ENCODE measurements at regions not wholly inside any gene's neighbourhood (a gene's known extent, or its start where the extent isn't known, plus 50 kb on each side); places are given as distances from the start of the nearest gene placed in this dataset.

DNA sequence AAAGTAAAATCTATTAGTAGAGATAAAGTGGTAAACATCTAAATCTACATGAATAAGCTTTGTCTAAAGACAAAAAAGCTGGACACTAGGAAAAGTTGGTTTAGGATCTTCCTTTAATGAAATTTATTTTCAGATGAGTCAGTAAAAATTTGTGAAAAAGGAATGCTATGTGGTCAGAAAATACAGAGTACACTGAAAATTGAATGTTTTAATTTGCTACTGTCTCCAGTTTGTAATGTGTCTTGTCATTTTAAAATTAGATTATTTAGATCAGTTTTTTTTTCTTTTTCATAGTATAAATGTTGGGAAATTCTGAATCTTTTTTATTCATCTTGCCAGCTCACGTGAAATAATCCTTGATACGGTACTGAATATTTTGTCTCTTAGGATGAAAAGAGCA, 56.9 kb downstream of the SLITRK6 start:
- DNase-seq (no peak), ATAC-seq (no peak)

GRCh38 chr13:85741017-85741416, 58.2 kb downstream of the SLITRK6 start:
- ATAC-seq (no peak), DNase-seq (no peak)

DNA sequence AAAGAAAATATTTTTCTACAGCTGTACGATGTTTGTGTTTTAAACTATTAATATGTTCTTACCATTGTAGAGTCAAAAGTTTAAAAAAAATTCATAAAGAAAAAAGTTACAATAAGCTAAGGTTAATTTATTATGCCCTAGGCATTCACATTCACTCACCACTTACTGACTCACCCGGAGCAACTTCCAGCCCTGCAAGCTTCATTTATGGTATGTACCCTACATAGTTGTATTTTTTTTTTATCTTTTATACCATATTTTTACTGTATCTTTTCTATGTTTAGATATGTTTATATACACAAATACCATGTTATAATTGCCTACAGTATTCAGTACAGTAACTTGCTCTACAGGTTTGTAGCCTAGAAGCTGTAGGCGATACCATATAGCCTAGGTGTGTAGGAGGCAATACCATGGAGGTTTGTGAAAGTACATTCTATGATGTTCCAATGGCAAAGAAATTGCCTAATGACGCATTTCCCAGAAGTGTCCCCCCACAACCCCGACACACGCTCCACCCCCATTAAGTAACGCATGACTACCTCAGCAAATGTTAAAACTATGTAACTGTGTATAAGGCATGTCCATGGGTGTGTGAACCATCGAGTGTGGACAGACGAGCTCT, 60.4 kb downstream of the SLITRK6 start:
- no peak for ATAC-seq
- DNase-seq = no peak

DNA sequence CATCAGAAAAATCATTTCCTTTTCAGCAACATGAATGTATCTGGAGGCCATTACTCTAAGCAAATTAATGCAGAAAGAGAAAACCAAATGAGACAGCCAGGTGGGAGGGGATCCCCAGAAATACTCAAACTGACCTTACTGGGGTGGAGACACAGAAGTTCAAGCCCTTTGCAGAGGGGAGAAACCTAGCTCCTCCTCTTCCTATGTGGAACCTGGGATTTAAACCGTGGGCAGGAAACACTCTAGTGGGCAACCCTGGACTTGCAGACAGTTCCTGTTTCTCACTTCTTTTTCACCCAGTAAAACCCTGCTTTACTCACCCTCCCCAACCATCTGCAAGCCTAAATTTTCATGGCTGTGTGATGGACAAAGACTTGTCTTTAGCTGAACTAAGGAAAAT, 61.3 kb downstream of the SLITRK6 start:
- no peak for DNase-seq
- ATAC-seq = no peak

GRCh38 chr13:85729296-85729695, 69.9 kb downstream of the SLITRK6 start:
- ATAC-seq (no peak), DNase-seq (no peak)

- DNase-seq = no peak
- ATAC-seq = no peak
These were observed 70.4 kb downstream of the SLITRK6 start for GRCh38 chr13:85728811-85729210.

GRCh38 chr13:85725433-85725832, 73.8 kb downstream of the SLITRK6 start:
- ATAC-seq = no peak
- no peak for DNase-seq

- no peak for DNase-seq
- ATAC-seq = no peak
These were observed 74.4 kb downstream of the SLITRK6 start for GRCh38 chr13:85724546-85725432.

GRCh38 chr13:85719749-85720148, 79.5 kb downstream of the SLITRK6 start:
- no peak for DNase-seq
- ATAC-seq = no peak

DNA sequence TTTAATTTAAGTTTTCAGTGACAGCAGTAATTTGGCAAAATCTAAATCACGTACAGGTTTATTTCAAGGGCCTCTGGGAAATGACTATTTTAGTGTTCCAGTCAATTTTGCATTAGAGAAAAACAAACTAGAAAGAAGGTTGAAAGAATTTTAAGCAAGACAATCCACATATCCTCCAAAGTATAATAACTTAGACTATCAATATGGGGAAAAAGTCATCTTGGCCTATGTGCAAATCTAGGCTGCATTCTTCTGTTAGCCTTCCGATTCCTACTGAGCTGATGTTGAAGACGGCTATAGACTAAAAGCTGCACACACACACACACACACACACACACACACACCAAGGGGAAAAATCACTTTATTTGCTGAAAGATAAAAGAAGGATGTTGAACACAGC, 81.3 kb downstream of the SLITRK6 start:
- DNase-seq (no peak), ATAC-seq (no peak)

DNA sequence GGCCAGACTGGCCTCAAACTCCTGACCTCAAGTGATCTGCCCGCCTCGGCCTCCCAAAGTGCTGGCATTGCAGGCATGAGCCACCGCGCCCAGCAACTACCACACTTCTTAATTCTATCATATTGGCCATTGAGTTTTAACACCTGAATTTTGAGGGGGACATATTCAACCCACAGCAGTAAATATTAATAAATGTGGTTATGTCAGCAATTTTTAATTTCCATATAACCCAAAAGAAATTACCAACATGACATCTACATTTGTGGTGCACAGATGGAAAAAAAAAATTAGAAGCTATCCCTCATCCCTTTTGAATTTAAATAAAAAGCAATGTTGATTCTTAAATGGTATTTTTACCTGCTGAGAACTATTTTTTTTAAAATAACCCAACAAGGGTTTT, 88.7 kb downstream of the SLITRK6 start:
- ATAC-seq = no peak

DNA sequence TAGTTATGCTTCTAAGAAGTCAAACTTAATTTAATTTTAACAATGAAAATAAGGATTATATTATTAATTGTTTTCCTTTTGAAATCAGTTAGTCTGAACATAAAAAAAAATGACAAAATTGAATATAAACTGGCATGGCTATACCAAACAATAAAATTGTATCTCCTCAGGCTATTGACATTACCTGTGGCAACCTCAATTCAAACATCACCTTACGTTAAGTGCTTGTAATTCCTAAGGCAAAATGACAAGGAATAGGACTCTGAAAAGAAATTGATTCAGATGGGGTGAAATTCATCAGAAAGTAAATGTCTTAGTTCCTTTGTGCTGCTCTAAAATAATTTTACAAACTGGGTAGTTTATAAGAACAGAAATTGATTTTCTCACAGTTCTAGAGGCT, 89.5 kb downstream of the SLITRK6 start:
- ATAC-seq = no peak
- no peak for DNase-seq

More for the DNA sequence above, 88.7 kb downstream of the SLITRK6 start:
- DNase-seq = no peak

GRCh38 chr13:85709072-85709471, 90.1 kb downstream of the SLITRK6 start:
- DNase-seq = no peak
- no peak for ATAC-seq

DNA sequence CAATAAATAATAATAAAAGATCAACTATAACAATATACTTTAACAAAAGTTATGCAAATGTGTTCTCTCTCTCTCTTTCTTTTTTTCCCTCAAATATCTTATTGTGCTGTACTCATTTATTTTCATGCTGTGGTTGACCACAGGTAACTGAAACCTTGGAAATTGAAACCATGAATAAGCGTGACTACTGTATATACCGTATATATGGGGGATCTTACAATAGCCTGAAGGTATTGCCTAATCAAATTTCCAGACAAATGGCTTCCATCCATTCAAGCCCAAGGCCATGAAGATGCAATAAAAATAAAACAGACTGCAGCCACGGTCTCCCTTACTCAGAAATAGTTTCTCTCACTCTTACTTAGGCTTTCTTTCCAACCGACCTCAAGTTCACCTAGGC, 98.3 kb downstream of the SLITRK6 start:
- DNase-seq (no peak), ATAC-seq (no peak)

DNA sequence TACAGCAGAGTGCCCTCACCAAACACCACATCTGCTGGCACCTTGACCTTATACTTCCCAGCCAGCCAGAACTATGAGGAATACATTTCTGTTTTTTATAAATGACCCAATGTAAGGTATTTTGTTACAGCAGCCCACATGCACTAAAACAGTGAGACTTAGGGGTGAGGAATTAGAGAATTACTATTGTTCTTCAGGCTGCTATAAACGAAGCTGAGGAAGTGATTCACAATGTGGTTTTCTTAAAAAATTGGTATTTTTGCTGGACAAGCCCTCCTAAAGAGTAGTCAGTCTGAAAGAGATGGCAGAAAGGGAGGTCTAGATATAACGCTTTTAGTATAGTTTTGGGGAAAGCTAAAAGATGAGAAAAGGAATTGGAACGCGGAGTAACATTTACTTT, 101.0 kb downstream of the SLITRK6 start:
- no peak for DNase-seq
- ATAC-seq = no peak

DNA sequence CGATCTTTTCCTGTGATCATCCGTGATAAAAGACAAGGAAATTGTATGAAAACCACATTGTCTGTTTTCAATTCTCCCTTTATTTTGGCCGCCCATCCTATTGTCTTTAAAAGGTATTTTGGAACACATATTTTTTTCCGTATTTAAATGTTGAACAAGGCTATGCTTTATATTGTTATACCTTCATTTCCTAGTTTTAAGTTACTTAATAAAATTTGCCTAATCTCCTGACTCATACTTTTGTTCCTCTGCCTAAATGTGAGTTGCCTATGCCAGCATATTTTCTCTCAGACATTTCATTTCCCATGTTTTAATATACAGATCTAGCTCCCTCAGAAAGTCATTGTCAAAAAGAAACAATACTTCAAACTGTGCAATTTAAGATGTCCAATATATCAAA, 104.2 kb downstream of the SLITRK6 start:
- ATAC-seq (no peak), DNase-seq (no peak)

GRCh38 chr13:85693889-85694511, 105.2 kb downstream of the SLITRK6 start:
- DNase-seq (no peak), ATAC-seq (no peak)

GRCh38 chr13:85690368-85690767, 108.9 kb downstream of the SLITRK6 start:
- DNase-seq (no peak), ATAC-seq (no peak)

DNA sequence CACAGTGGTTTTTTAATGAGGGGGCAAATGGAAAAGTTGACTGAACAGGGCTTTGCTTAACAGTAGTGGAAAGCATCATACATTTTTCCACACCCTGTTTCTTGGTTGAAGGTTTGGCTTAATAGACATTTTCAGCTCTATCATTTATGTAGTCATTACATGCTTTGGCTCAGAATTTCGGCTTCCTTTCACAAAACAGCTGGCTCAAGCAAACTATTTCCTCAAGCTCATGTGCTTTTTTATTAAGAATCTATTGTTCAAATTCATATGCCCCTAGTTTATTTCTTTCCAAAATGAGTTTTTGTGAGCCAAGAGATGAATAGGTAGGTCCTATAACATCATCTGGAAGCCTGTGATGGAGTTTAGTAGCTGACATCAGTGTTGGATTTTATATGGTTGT, 113.8 kb downstream of the SLITRK6 start:
- ATAC-seq = no peak
- no peak for DNase-seq

- ATAC-seq = no peak
These were observed 123.9 kb downstream of the SLITRK6 start for GRCh38 chr13:85675151-85675907.

DNA sequence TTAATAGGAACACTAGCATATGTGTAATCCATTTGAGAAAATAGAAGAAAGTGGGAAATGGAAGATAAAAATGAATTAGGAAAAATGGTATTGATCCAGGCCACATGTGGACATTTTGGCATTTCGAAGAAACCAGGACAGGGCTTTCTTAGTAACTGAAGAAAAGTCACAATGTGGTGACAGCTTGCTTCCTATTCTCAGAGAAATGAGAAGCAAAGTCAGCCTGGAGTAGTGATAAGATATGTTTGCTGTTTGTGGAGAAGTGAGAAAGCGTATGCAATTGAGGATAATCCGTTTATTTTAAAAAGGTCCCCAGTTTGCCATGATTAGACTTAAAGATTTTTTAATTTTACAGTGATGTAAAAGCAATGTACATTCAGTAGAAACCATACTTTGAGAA, 127.9 kb downstream of the SLITRK6 start:
- DNase-seq = no peak
- no peak for ATAC-seq

More at GRCh38 chr13:85675151-85675907, 123.9 kb downstream of the SLITRK6 start:
- no peak for DNase-seq

- ATAC-seq = no peak
- DNase-seq = no peak
These were observed 132.9 kb downstream of the SLITRK6 start for GRCh38 chr13:85666356-85666755.

DNA sequence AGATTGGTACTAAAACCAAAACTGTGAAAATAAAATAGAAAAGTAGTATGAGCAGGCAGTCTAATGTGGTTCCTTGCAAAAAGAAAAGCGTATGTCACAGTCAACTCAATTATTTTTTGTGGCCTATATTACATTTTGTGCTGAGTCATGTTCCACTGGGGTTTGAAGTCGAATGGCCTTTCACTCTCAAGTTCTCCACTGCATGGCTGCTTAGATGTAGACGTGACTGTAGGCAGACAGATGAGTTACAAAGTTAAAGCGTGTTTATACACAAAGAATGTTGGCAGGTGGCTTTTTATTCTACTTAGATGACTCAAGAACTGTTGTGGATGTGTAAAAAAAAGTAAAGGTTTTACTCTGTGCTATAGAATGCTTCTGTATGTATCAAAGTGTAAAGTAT, 133.9 kb downstream of the SLITRK6 start:
- no peak for ATAC-seq
- DNase-seq = no peak

Data from stimulated activated naive CD8-positive, alpha-beta T cell treated with anti-CD3 and anti-CD28 coated beads, Interleukin-15, Interleukin-2, amounts not matched to agents 100 U/mL and 50 U/mL, for 24 hours (primary cell).